ENCODE measurements at regions not wholly inside any gene's neighbourhood (a gene's known extent, or its start where the extent isn't known, plus 50 kb on each side); places are given as distances from the start of the nearest gene placed in this dataset.

GRCh38 chr6:105459864-105460263, 57.0 kb upstream of the PREP start:
- Mint-ChIP-seq H3K9me3 (peaks cover under 1 to 2% (median 1%) of the 10 kb centered on the region in 3 donors), H3K4me1 (peaks cover 5 to 40% (median 10%) of the 10 kb centered on the region in 3 donors), H3K27me3 (peaks cover 22% of the 10 kb centered on the region in 2 donors), H3K27ac (peak overlapping the region; percentile 16 to 74), H3K4me3 (no peak overlapping the region), H3K36me3 (no peaks in the 10 kb centered on the region)
- WGBS (ENCODE audit: insufficient coverage) = no CpG with 5 or more reads among the region's 1 CpG
- H3K36me3 ChIP-seq (ENCODE audit: control insufficient read depth in 2 of 2, extremely low read depth in 1 of 2, insufficient read depth in 1 of 2, low read length in 1 of 2) = no peaks in the 10 kb centered on the region
- H3K27ac ChIP-seq (ENCODE audit: low read length) = peak overlapping the region; percentile 84
- no peak for ATAC-seq (replicated peaks in 1 of 4)
- H3K4me1 ChIP-seq (ENCODE audit: control insufficient read depth in 1 of 2, extremely low read depth in 1 of 2, insufficient read depth in 2 of 2, low read length in 2 of 2) = peaks cover 0 to 22% of the 10 kb centered on the region in 2 experiments
- DNase-seq = peak in 1 of 35 experiments; percentile 20
- CTCF ChIA-PET = interaction anchor here in 1 of 2 donors (0.6 kb wide), 1 partner anchor 28 kb away, joined by 3 read pairs; no protein-coding TSS in a partner anchor
- POLR2A ChIA-PET = no interaction called here
- no peaks in the 10 kb centered on the region for H3K9me3 ChIP-seq
- no peak overlapping the region for H3K4me3 ChIP-seq (ENCODE audit: control insufficient read depth in 1 of 2, extremely low read depth in 1 of 2, low read length in 1 of 2)
- H3K27me3 ChIP-seq (replicated peaks in 1 of 2; ENCODE audit: control insufficient read depth in 2 of 2, extremely low read depth in 1 of 2, insufficient read depth in 2 of 2, low read length in 1 of 2) = no peaks in the 10 kb centered on the region

- H3K4me3 ChIP-seq (ENCODE audit: control insufficient read depth in 1 of 2, extremely low read depth in 1 of 2, low read length in 1 of 2) = peak overlapping the region in 1 of 2 donors; percentile 27
- H3K4me1 ChIP-seq (ENCODE audit: control insufficient read depth in 1 of 2, extremely low read depth in 1 of 2, insufficient read depth in 2 of 2, low read length in 2 of 2) = peaks cover under 1 to 22% of the 10 kb centered on the region in 2 experiments
- 29% methylated on average over 4 of the region's 9 CpGs for WGBS (ENCODE audit: insufficient coverage)
- Mint-ChIP-seq H3K27me3 (peaks cover 15 to 24% of the 10 kb centered on the region in 2 donors), H3K27ac (peak overlapping the region; percentile 40 to 85), H3K9me3 (peaks cover 0 to 6% (median 4%) of the 10 kb centered on the region in 3 donors), H3K36me3 (no peaks in the 10 kb centered on the region), H3K4me1 (peaks cover 7 to 46% (median 11%) of the 10 kb centered on the region in 3 donors), H3K4me3 (peak overlapping the region; percentile 29 to 59 (median 44))
- peak overlapping the region; percentile 84 for H3K27ac ChIP-seq (ENCODE audit: low read length)
- ChIA-PET POLR2A (no interaction called here), CTCF (no interaction called here)
- H3K27me3 ChIP-seq (replicated peaks in 1 of 2; ENCODE audit: control insufficient read depth in 2 of 2, extremely low read depth in 1 of 2, insufficient read depth in 2 of 2, low read length in 1 of 2) = no peaks in the 10 kb centered on the region
- no peaks in the 10 kb centered on the region for H3K36me3 ChIP-seq (ENCODE audit: control insufficient read depth in 2 of 2, extremely low read depth in 1 of 2, insufficient read depth in 1 of 2, low read length in 1 of 2)
- H3K9me3 ChIP-seq = no peaks in the 10 kb centered on the region
- DNase-seq (peak in 23 of 35 experiments; percentile 4 to 61 (median 13)), ATAC-seq (replicated peaks in 1 of 4) (peak; percentile 27 to 73 (median 54))
Observed at GRCh38 chr6:105459049-105459448, 56.2 kb upstream of the PREP start.

- no peaks in the 10 kb centered on the region for H3K9me3 ChIP-seq
- ChIA-PET CTCF (interaction anchor here in 1 of 2 donors (1.2 kb wide), 1 partner anchor 13 kb away, joined by 5 read pairs; no protein-coding TSS in a partner anchor), POLR2A (interaction anchor here in 1 of 2 donors (0.5 to 1.0 kb wide), 2 partner anchors 644 to 737 kb away, joined by 3 to 9 read pairs; no protein-coding TSS in a partner anchor)
- Mint-ChIP-seq H3K27me3 (peaks cover 15 to 24% of the 10 kb centered on the region in 2 donors), H3K4me1 (peaks cover 12 to 50% (median 14%) of the 10 kb centered on the region in 3 donors), H3K27ac (peak overlapping the region; percentile 40 to 85), H3K4me3 (peak overlapping the region; percentile 29 to 59 (median 44)), H3K36me3 (no peaks in the 10 kb centered on the region), H3K9me3 (peaks cover 0 to 6% (median 4%) of the 10 kb centered on the region in 3 donors)
- ATAC-seq (replicated peaks in 1 of 4) (peak in 1 of 4 experiments; percentile 64), DNase-seq (peak in 1 of 35 experiments; percentile 52)
- H3K36me3 ChIP-seq (ENCODE audit: control insufficient read depth in 2 of 2, extremely low read depth in 1 of 2, insufficient read depth in 1 of 2, low read length in 1 of 2) = no peaks in the 10 kb centered on the region
- H3K27me3 ChIP-seq (replicated peaks in 1 of 2; ENCODE audit: control insufficient read depth in 2 of 2, extremely low read depth in 1 of 2, insufficient read depth in 2 of 2, low read length in 1 of 2) = no peaks in the 10 kb centered on the region
- peak overlapping the region; percentile 84 for H3K27ac ChIP-seq (ENCODE audit: low read length)
- peaks cover 3 to 22% of the 10 kb centered on the region in 2 experiments for H3K4me1 ChIP-seq (ENCODE audit: control insufficient read depth in 1 of 2, extremely low read depth in 1 of 2, insufficient read depth in 2 of 2, low read length in 2 of 2)
- no CpG with 5 or more reads among the region's 1 CpG for WGBS (ENCODE audit: insufficient coverage)
- peak overlapping the region in 1 of 2 donors; percentile 27 for H3K4me3 ChIP-seq (ENCODE audit: control insufficient read depth in 1 of 2, extremely low read depth in 1 of 2, low read length in 1 of 2)
Observed at GRCh38 chr6:105458551-105458950, 55.7 kb upstream of the PREP start.

- H3K4me3 ChIP-seq (ENCODE audit: control insufficient read depth in 1 of 2, extremely low read depth in 1 of 2, low read length in 1 of 2) = no peak overlapping the region
- ATAC-seq (replicated peaks in 1 of 4) (no peak), DNase-seq (peak in 1 of 35 experiments; percentile 28)
- CTCF ChIA-PET = interaction anchor here (0.6 to 1.2 kb wide), 2 partner anchors 13 to 724 kb away, joined by 5 to 9 read pairs; no protein-coding TSS in a partner anchor
- peak overlapping the region; percentile 10 to 44 (median 29) for H3K4me3 Mint-ChIP-seq
- POLR2A ChIA-PET = interaction anchor here in 1 of 2 donors (0.5 to 1.0 kb wide), 5 partner anchors 191 to 738 kb away, joined by 3 to 9 read pairs (median 4); no protein-coding TSS in a partner anchor
- H3K9me3 Mint-ChIP-seq = peaks cover 0 to 6% (median 4%) of the 10 kb centered on the region in 3 donors
- H3K9me3 ChIP-seq = no peaks in the 10 kb centered on the region
- no peaks in the 10 kb centered on the region for H3K36me3 ChIP-seq (ENCODE audit: control insufficient read depth in 2 of 2, extremely low read depth in 1 of 2, insufficient read depth in 1 of 2, low read length in 1 of 2)
- peaks cover 15 to 24% of the 10 kb centered on the region in 2 donors for H3K27me3 Mint-ChIP-seq
- H3K4me1 ChIP-seq (ENCODE audit: control insufficient read depth in 1 of 2, extremely low read depth in 1 of 2, insufficient read depth in 2 of 2, low read length in 2 of 2) = peaks cover 5 to 23% of the 10 kb centered on the region in 2 experiments
- peak overlapping the region; percentile 84 for H3K27ac ChIP-seq (ENCODE audit: low read length)
- H3K4me1 Mint-ChIP-seq = peaks cover 16 to 55% (median 19%) of the 10 kb centered on the region in 3 donors
- H3K36me3 Mint-ChIP-seq = no peaks in the 10 kb centered on the region
- no peaks in the 10 kb centered on the region for H3K27me3 ChIP-seq (replicated peaks in 1 of 2; ENCODE audit: control insufficient read depth in 2 of 2, extremely low read depth in 1 of 2, insufficient read depth in 2 of 2, low read length in 1 of 2)
- H3K27ac Mint-ChIP-seq = peak overlapping the region; percentile 40 to 85
Observed at GRCh38 chr6:105458084-105458483, 55.2 kb upstream of the PREP start.

- H3K27me3 Mint-ChIP-seq = peaks cover 11 to 13% of the 10 kb centered on the region in 2 donors
- H3K4me3 Mint-ChIP-seq = peak overlapping the region; percentile 26 to 73 (median 63)
- H3K27me3 ChIP-seq (replicated peaks in 1 of 2; ENCODE audit: control insufficient read depth in 2 of 2, extremely low read depth in 1 of 2, insufficient read depth in 2 of 2, low read length in 1 of 2) = no peaks in the 10 kb centered on the region
- no CpG with 5 or more reads among the region's 1 CpG for WGBS (ENCODE audit: insufficient coverage)
- ATAC-seq (replicated peaks in 1 of 4) (no peak), DNase-seq (peak in 1 of 35 experiments; percentile 13)
- peak overlapping the region in 1 of 2 donors; percentile 40 for H3K4me3 ChIP-seq (ENCODE audit: control insufficient read depth in 1 of 2, extremely low read depth in 1 of 2, low read length in 1 of 2)
- H3K9me3 ChIP-seq = no peaks in the 10 kb centered on the region
- H3K4me1 Mint-ChIP-seq = peaks cover 22 to 44% (median 26%) of the 10 kb centered on the region in 3 donors
- ChIA-PET POLR2A (interaction anchor here in 1 of 2 donors (0.6 to 1.1 kb wide), 4 partner anchors 30 to 1068 kb away, joined by 3 to 6 read pairs (median 3); no protein-coding TSS in a partner anchor), CTCF (interaction anchor here (0.6 to 2.5 kb wide), 5 partner anchors 22 to 770 kb away, joined by 3 to 12 read pairs (median 8); no protein-coding TSS in a partner anchor)
- no peaks in the 10 kb centered on the region for H3K36me3 ChIP-seq (ENCODE audit: control insufficient read depth in 2 of 2, extremely low read depth in 1 of 2, insufficient read depth in 1 of 2, low read length in 1 of 2)
- peak overlapping the region; percentile 81 for H3K27ac ChIP-seq (ENCODE audit: low read length)
- H3K9me3 Mint-ChIP-seq = peaks cover 0 to 6% (median 4%) of the 10 kb centered on the region in 3 donors
- peak overlapping the region; percentile 83 to 89 for H3K27ac Mint-ChIP-seq
- H3K4me1 ChIP-seq (ENCODE audit: control insufficient read depth in 1 of 2, extremely low read depth in 1 of 2, insufficient read depth in 2 of 2, low read length in 2 of 2) = peaks cover 12 to 17% of the 10 kb centered on the region in 2 experiments
- H3K36me3 Mint-ChIP-seq = no peaks in the 10 kb centered on the region
Observed at GRCh38 chr6:105453968-105454367, 51.1 kb upstream of the PREP start.

GRCh38 chr6:105452924-105453756, 50.3 kb upstream of the PREP start:
- H3K36me3 Mint-ChIP-seq = no peaks in the 10 kb centered on the region
- ATAC-seq (replicated peaks in 1 of 4) = peak; percentile 75 to 98 (median 93)
- no peaks in the 10 kb centered on the region for H3K27me3 ChIP-seq (replicated peaks in 1 of 2; ENCODE audit: control insufficient read depth in 2 of 2, extremely low read depth in 1 of 2, insufficient read depth in 2 of 2, low read length in 1 of 2)
- peaks cover 11 to 15% of the 10 kb centered on the region in 2 donors for H3K27me3 Mint-ChIP-seq
- peak; percentile 6 to 78 (median 58) for DNase-seq
- no peaks in the 10 kb centered on the region for H3K36me3 ChIP-seq (ENCODE audit: control insufficient read depth in 2 of 2, extremely low read depth in 1 of 2, insufficient read depth in 1 of 2, low read length in 1 of 2)
- no CpG with 5 or more reads among the region's 8 CpGs for WGBS (ENCODE audit: insufficient coverage)
- ChIA-PET CTCF (interaction anchor here in 1 of 2 donors (0.6 to 2.5 kb wide), 6 partner anchors 22 to 770 kb away, joined by 3 to 12 read pairs (median 5); no protein-coding TSS in a partner anchor), POLR2A (interaction anchor here in 1 of 2 donors (0.6 to 1.1 kb wide), 4 partner anchors 31 to 1068 kb away, joined by 3 to 4 read pairs (median 3); no protein-coding TSS in a partner anchor)
- peak overlapping the region in 1 of 2 donors; percentile 40 for H3K4me3 ChIP-seq (ENCODE audit: control insufficient read depth in 1 of 2, extremely low read depth in 1 of 2, low read length in 1 of 2)
- no peaks in the 10 kb centered on the region for H3K9me3 ChIP-seq
- peaks cover 0 to 6% (median 4%) of the 10 kb centered on the region in 3 donors for H3K9me3 Mint-ChIP-seq
- H3K27ac Mint-ChIP-seq = peak overlapping the region; percentile 83 to 89
- H3K4me1 Mint-ChIP-seq = peaks cover 18 to 36% (median 26%) of the 10 kb centered on the region in 3 donors
- H3K4me3 Mint-ChIP-seq = peak overlapping the region; percentile 26 to 73 (median 63)
- peak overlapping the region; percentile 81 for H3K27ac ChIP-seq (ENCODE audit: low read length)
- H3K4me1 ChIP-seq (ENCODE audit: control insufficient read depth in 1 of 2, extremely low read depth in 1 of 2, insufficient read depth in 2 of 2, low read length in 2 of 2) = peaks cover 12 to 17% of the 10 kb centered on the region in 2 experiments
